OCI-LY7 (cell line): ENCODE measurements at regions not wholly inside any gene's neighbourhood (a gene's known extent, or its start where the extent isn't known, plus 50 kb on each side); places are given as distances from the start of the nearest gene placed in this dataset.

Experiments used
- BruUV-seq: library from RNA; stranded (reverse); fragments of 400-500 nt; replicated peaks from 2 replicates; lab custom pipeline; 2021; lab: Mats Ljungman, UMichigan
- CTCF ChIA-PET: fragments of 300-600 bp; sonication (Branson Sonifier 250); formaldehyde crosslinking; loops from one replicate; lab custom pipeline; 2022; ENCODE audit warnings: antibody characterized with exemption; ENCODE audit not compliant: unreplicated experiment; lab: Charles Lee
- POLR2A ChIA-PET: fragments of 300-600 bp; sonication (Branson Sonifier 250); formaldehyde crosslinking; loops from one replicate; lab custom pipeline; 2022; ENCODE audit warnings: antibody characterized with exemption; lab: Charles Lee
- DNase-seq: peaks from one replicate; pipeline ENCODE4 v3.0.0-alpha.2; 2015; ENCODE audit warnings: low spot score
- H2AFZ ChIP-seq: fragments of 200-600 bp; sonication (generic), shearing (Covaris generic); 2 replicates; pipeline ENCODE4 v1.6.1; 2014; ENCODE audit warnings: mild to moderate bottlenecking, antibody characterized with exemption, low read length, moderate library complexity
- H3K27ac ChIP-seq: fragments of 200-600 bp; sonication (generic); 2 replicates; pipeline ENCODE4 v1.5.1; 2014; ENCODE audit warnings: mixed run types, low read depth, mild to moderate bottlenecking, moderate library complexity, low read length, inconsistent platforms; ENCODE audit not compliant: poor library complexity, severe bottlenecking
- H3K36me3 ChIP-seq: fragments of 200-600 bp; sonication (generic); 2 replicates; pipeline ENCODE4 v1.6.1; 2014; ENCODE audit warnings: mild to moderate bottlenecking, antibody characterized with exemption, low read length, moderate library complexity, mixed read lengths; ENCODE audit not compliant: insufficient read depth
- H3K4me1 ChIP-seq: fragments of 200-600 bp; sonication (generic); 2 replicates; pipeline ENCODE4 v1.5.1; 2014; ENCODE audit warnings: mild to moderate bottlenecking, low read length; ENCODE audit not compliant: insufficient read depth, poor library complexity, severe bottlenecking
- H3K4me2 ChIP-seq: fragments of 200-600 bp; sonication (generic); 2 replicates; pipeline ENCODE4 v1.6.1; 2014; ENCODE audit warnings: mild to moderate bottlenecking, low read length
- H3K4me3 ChIP-seq: fragments of 200-600 bp; sonication (generic); 2 replicates; pipeline ENCODE4 v1.5.1; 2014; ENCODE audit warnings: mild to moderate bottlenecking, low read depth, low read length; ENCODE audit not compliant: poor library complexity, severe bottlenecking
- H3K79me2 ChIP-seq: fragments of 200-600 bp; sonication (generic); 2 replicates; pipeline ENCODE4 v1.6.1; 2016; ENCODE audit warnings: low read depth, mild to moderate bottlenecking, low read length, moderate library complexity, mixed read lengths; ENCODE audit not compliant: insufficient read depth
- H3K9me2 ChIP-seq: fragments of 200-600 bp; sonication (generic); 2 replicates; pipeline ENCODE4 v1.6.1; 2016; ENCODE audit warnings: mild to moderate bottlenecking, low read length, mixed read lengths; ENCODE audit not compliant: insufficient read depth
- H3K9me3 ChIP-seq: fragments of 200-600 bp; sonication (generic); 2 replicates; pipeline ENCODE4 v1.6.1; 2014; ENCODE audit warnings: mild to moderate bottlenecking, mixed run types, low read length, mixed read lengths
- H4K20me1 ChIP-seq: fragments of 200-600 bp; sonication (generic); 2 replicates; pipeline ENCODE4 v1.6.1; 2014; ENCODE audit warnings: mild to moderate bottlenecking, antibody characterized with exemption, low read length, moderate library complexity, mixed read lengths; ENCODE audit not compliant: insufficient read depth
- CTCF ChIP-seq: fragments of 200-600 bp; sonication (generic); conservative IDR thresholded peaks from 2 replicates; pipeline ENCODE4 v1.5.1; 2014; ENCODE audit warnings: mild to moderate bottlenecking, antibody characterized with exemption, low read length, moderate library complexity, mixed read lengths
- EZH2phosphoT487 ChIP-seq: fragments of 200-600 bp; sonication (generic); IDR thresholded peaks from 2 replicates; pipeline ENCODE4 v1.6.1; 2018; ENCODE audit warnings: low read depth, borderline replicate concordance, mild to moderate bottlenecking, mixed run types, antibody characterized with exemption, low read length, moderate library complexity, mixed read lengths
- intact Hi-C: fragments of 100-400 bp; cut with micrococcal nuclease; formaldehyde crosslinking; loops from one replicate; pipeline ENCODE4 v1.10.0; 2022; ENCODE audit not compliant: unreplicated experiment

GRCh38 chrX:87397103-87397886, 120.3 kb upstream of the KLHL4 start:
- Histone ChIP-seq H3K9me3 (no peaks in the 10 kb centered on the region), H2AFZ (no peak overlapping the region), H3K4me2 (no peak overlapping the region), H3K79me2 (no peaks in the 10 kb centered on the region), H3K27ac (no peak overlapping the region), H3K4me3 (no peak overlapping the region), H3K9me2 (no peaks in the 10 kb centered on the region), H3K4me1 (no peaks in the 10 kb centered on the region), H3K36me3 (no peaks in the 10 kb centered on the region), H4K20me1 (no peaks in the 10 kb centered on the region)
- no peak for DNase-seq
- intact Hi-C loops: no loop called here
- POLR2A ChIA-PET: no interaction called here
- BruUV-seq: no TSS peak
- CTCF ChIA-PET: no interaction called here
- TF ChIP-seq EZH2phosphoT487 (no peak), CTCF (no peak)

DNA sequence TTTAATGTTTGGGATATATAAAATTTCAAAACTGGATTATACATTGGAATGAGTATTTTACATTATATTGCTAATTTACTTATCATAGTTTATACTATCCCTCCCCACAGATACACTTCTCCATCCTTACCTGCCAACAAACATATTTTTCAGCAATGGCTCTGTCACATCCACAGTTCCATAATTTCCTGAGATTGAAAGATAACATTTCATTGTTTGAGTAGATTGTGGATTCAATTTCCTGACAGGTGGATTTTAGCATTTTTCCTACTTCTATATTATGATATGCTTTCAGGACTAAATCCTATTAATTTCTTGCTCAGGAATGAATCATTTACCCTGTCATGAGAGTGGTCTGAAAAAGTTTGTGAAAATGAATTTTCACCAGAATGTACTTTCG, 115.3 kb upstream of the KLHL4 start:
- no peak overlapping the region for H3K27ac ChIP-seq
- ChIA-PET POLR2A (no interaction called here), CTCF (no interaction called here)
- no peak overlapping the region for H3K4me2 ChIP-seq
- no peak overlapping the region for H3K4me3 ChIP-seq
- TF ChIP-seq EZH2phosphoT487 (no peak), CTCF (no peak)
- no peaks in the 10 kb centered on the region for H3K79me2 ChIP-seq
- intact Hi-C loops: no loop called here
- no peak for DNase-seq
- no peaks in the 10 kb centered on the region for H3K9me2 ChIP-seq
- no peaks in the 10 kb centered on the region for H3K36me3 ChIP-seq
- no peaks in the 10 kb centered on the region for H3K9me3 ChIP-seq
- BruUV-seq: no TSS peak
- no peak overlapping the region for H2AFZ ChIP-seq
- no peaks in the 10 kb centered on the region for H4K20me1 ChIP-seq
- no peaks in the 10 kb centered on the region for H3K4me1 ChIP-seq

GRCh38 chrX:87403551-87403950, 114.1 kb upstream of the KLHL4 start:
- TF ChIP-seq CTCF (no peak), EZH2phosphoT487 (no peak)
- intact Hi-C loops: no loop called here
- Histone ChIP-seq H3K4me1 (no peaks in the 10 kb centered on the region), H3K9me3 (no peaks in the 10 kb centered on the region), H3K36me3 (no peaks in the 10 kb centered on the region), H4K20me1 (no peaks in the 10 kb centered on the region), H3K4me2 (no peak overlapping the region), H3K27ac (no peak overlapping the region), H3K9me2 (no peaks in the 10 kb centered on the region), H2AFZ (no peak overlapping the region), H3K4me3 (no peak overlapping the region), H3K79me2 (no peaks in the 10 kb centered on the region)
- BruUV-seq: no TSS peak
- ChIA-PET POLR2A (no interaction called here), CTCF (no interaction called here)
- DNase-seq: no peak
